HL-60/S4 (cell line): ENCODE measurements at regions not wholly inside any gene's neighbourhood (a gene's known extent, or its start where the extent isn't known, plus 50 kb on each side); places are given as distances from the start of the nearest gene placed in this dataset.

Experiments
- in situ Hi-C: fragments of 300-500 bp; cut with MboI; formaldehyde crosslinking; loops from 2 replicates; pipeline ENCODE4 v1.14.3; 2022; ENCODE audit warnings: low sequenced_read_pairs

GRCh38 chr2:160862226-160862625 is 298.0 kb upstream of the TANK start:
- in situ Hi-C loops = no loop called here

- in situ Hi-C loops = no loop called here
Measured at GRCh38 chr2:160868891-160869290, 291.3 kb upstream of the TANK start.

GRCh38 chr2:160869411-160869810 is 290.8 kb upstream of the TANK start:
- in situ Hi-C loops = no loop called here

GRCh38 chr2:160870729-160871465 is 289.3 kb upstream of the TANK start:
- in situ Hi-C loops = no loop called here

GRCh38 chr2:160871953-160872352 is 288.3 kb upstream of the TANK start:
- in situ Hi-C loops = no loop called here

- in situ Hi-C loops = no loop called here
Measured at GRCh38 chr2:160876029-160876428, 284.2 kb upstream of the TANK start.

GRCh38 chr2:160876765-160877164 is 283.5 kb upstream of the TANK start:
- in situ Hi-C loops = no loop called here

- in situ Hi-C loops = no loop called here
Measured at GRCh38 chr2:160878618-160879017, 281.6 kb upstream of the TANK start.

GRCh38 chr2:160882906-160883305 is 277.3 kb upstream of the TANK start:
- in situ Hi-C loops = no loop called here

- in situ Hi-C loops = no loop called here
Measured at GRCh38 chr2:160884056-160884455, 276.2 kb upstream of the TANK start.

GRCh38 chr2:160889439-160890170 is 270.6 kb upstream of the TANK start:
- in situ Hi-C loops = no loop called here

GRCh38 chr2:160890667-160891352 is 269.4 kb upstream of the TANK start:
- in situ Hi-C loops = no loop called here

GRCh38 chr2:160891353-160891740 is 268.9 kb upstream of the TANK start:
- in situ Hi-C loops = no loop called here

GRCh38 chr2:160892204-160892603 is 268.0 kb upstream of the TANK start:
- in situ Hi-C loops = no loop called here

GRCh38 chr2:160893581-160893980 is 266.6 kb upstream of the TANK start:
- in situ Hi-C loops = no loop called here

- in situ Hi-C loops = no loop called here
Measured at GRCh38 chr2:160898581-160899307, 261.5 kb upstream of the TANK start.

- in situ Hi-C loops = no loop called here
Measured at GRCh38 chr2:160901613-160902012, 258.6 kb upstream of the TANK start.

GRCh38 chr2:160905862-160906261 is 254.4 kb upstream of the TANK start:
- in situ Hi-C loops = no loop called here

- in situ Hi-C loops = no loop called here
Measured at GRCh38 chr2:160906878-160907277, 253.3 kb upstream of the TANK start.

GRCh38 chr2:160907738-160908137 is 252.5 kb upstream of the TANK start:
- in situ Hi-C loops = no loop called here

- in situ Hi-C loops = no loop called here
Measured at GRCh38 chr2:160908157-160908556, 252.1 kb upstream of the TANK start.
